ENCODE measurements at regions not wholly inside any gene's neighbourhood (a gene's known extent, or its start where the extent isn't known, plus 50 kb on each side); places are given as distances from the start of the nearest gene placed in this dataset.

DNA sequence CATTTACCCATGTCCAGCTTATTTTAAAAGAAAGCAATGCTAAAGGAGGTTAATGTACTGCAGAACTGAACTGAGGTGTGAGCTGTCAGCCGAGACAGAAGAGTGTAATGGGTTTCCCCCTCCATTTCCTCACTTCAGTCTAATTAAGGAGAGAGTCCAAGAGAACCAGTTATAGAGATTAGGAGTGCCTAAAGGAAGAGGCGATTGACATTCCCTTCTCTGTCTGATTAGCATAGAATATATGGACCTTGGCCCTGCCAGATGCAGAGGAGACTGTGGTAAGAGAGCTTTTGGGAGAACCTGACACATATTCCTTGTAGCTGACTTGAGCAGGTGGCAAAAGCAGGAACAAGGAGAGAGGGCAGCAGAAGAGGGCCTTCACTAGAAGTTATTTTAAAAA, 137.5 kb upstream of the INPP4B start:
- TF ChIP-seq POLR2A (IDR thresholded peaks at IDR 0.05) = no peak
- TF ChIP-seq, protein P1, sequence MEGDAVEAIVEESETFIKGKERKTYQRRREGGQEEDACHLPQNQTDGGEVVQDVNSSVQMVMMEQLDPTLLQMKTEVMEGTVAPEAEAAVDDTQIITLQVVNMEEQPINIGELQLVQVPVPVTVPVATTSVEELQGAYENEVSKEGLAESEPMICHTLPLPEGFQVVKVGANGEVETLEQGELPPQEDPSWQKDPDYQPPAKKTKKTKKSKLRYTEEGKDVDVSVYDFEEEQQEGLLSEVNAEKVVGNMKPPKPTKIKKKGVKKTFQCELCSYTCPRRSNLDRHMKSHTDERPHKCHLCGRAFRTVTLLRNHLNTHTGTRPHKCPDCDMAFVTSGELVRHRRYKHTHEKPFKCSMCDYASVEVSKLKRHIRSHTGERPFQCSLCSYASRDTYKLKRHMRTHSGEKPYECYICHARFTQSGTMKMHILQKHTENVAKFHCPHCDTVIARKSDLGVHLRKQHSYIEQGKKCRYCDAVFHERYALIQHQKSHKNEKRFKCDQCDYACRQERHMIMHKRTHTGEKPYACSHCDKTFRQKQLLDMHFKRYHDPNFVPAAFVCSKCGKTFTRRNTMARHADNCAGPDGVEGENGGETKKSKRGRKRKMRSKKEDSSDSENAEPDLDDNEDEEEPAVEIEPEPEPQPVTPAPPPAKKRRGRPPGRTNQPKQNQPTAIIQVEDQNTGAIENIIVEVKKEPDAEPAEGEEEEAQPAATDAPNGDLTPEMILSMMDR (IDR thresholded peaks at IDR 0.05 in 4 of 5, conservative IDR thresholded peaks at IDR 0.05 in 1 of 5) = no peak

All from gastrocnemius medialis (tissue), 4 donors.